Gastrocnemius medialis (tissue), 4 donors: ENCODE measurements at regions not wholly inside any gene's neighbourhood (a gene's known extent, or its start where the extent isn't known, plus 50 kb on each side); places are given as distances from the start of the nearest gene placed in this dataset.

ENCODE experiments used
- POLR2A ChIP-seq, 2 donors: fragments of 450-650 bp; IDR thresholded peaks; one replicate each; pipeline ENCODE4 v1.6.1; 2017; ENCODE audit warnings: antibody characterized with exemption in 2 of 2, mild to moderate bottlenecking in 2 of 2, moderate library complexity in 2 of 2
- TF ChIP-seq, protein P1 (sequence below), 5 experiments: fragments of 450-650 bp in 3 of 5; fragments of 200-600 bp in 2 of 5; sonication (generic) in 2 of 5; IDR thresholded peaks in 4 of 5; conservative IDR thresholded peaks in 1 of 5; 1 replicate in 4 of 5; 2 replicates in 1 of 5; pipeline ENCODE4 v1.5.1; 2016 to 2019; ENCODE audit warnings: antibody characterized with exemption in 5 of 5, mild to moderate bottlenecking in 3 of 5, moderate library complexity in 3 of 5

DNA sequence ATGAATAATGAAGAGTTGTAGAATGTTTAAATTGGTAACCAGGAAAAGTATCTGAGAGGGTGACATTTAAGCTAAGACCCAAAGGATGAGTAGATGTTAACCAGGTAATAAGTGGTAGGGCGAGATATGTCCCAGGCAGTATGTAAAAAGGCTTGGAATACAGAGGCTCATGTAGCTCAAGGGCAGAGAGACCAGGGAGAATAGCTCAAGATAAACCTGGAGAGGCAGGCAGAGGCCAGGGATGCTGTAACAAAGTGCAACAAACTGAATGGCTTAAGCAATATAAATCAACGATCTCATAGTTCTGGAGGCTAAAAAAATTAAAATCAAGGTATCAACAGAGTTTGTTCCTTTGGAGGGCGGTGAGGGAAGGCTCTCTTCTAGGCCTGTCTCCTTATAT lies 660.8 kb downstream of the KLHL13 start:
- TF ChIP-seq, protein P1, sequence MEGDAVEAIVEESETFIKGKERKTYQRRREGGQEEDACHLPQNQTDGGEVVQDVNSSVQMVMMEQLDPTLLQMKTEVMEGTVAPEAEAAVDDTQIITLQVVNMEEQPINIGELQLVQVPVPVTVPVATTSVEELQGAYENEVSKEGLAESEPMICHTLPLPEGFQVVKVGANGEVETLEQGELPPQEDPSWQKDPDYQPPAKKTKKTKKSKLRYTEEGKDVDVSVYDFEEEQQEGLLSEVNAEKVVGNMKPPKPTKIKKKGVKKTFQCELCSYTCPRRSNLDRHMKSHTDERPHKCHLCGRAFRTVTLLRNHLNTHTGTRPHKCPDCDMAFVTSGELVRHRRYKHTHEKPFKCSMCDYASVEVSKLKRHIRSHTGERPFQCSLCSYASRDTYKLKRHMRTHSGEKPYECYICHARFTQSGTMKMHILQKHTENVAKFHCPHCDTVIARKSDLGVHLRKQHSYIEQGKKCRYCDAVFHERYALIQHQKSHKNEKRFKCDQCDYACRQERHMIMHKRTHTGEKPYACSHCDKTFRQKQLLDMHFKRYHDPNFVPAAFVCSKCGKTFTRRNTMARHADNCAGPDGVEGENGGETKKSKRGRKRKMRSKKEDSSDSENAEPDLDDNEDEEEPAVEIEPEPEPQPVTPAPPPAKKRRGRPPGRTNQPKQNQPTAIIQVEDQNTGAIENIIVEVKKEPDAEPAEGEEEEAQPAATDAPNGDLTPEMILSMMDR (IDR thresholded peaks at IDR 0.05 in 4 of 5, conservative IDR thresholded peaks at IDR 0.05 in 1 of 5): no peak
- TF ChIP-seq POLR2A (IDR thresholded peaks at IDR 0.05): no peak
